ENCODE measurements at regions not wholly inside any gene's neighbourhood (a gene's known extent, or its start where the extent isn't known, plus 50 kb on each side); places are given as distances from the start of the nearest gene placed in this dataset.

GRCh38 chr3:176769547-176770190 is 427.6 kb downstream of the TBL1XR1 start:
- no peaks in the 10 kb centered on the region for H3K27me3 ChIP-seq (ENCODE audit: insufficient read depth, poor library complexity, severe bottlenecking)
- H3K4me3 ChIP-seq (replicated peaks; ENCODE audit: insufficient read depth, low read length) = no peak overlapping the region
- TF ChIP-seq POLR2AphosphoS5 (IDR thresholded peaks at IDR 0.05; ENCODE audit: low read depth) (no peak), REST (IDR thresholded peaks at IDR 0.05; ENCODE audit: insufficient replicate concordance, low read depth) (no peak), GABPA (IDR thresholded peaks at IDR 0.05; ENCODE audit: low read depth) (no peak), SPI1 (IDR thresholded peaks at IDR 0.05; ENCODE audit: borderline replicate concordance, low read depth) (no peak)
- TF ChIP-seq, protein P1, sequence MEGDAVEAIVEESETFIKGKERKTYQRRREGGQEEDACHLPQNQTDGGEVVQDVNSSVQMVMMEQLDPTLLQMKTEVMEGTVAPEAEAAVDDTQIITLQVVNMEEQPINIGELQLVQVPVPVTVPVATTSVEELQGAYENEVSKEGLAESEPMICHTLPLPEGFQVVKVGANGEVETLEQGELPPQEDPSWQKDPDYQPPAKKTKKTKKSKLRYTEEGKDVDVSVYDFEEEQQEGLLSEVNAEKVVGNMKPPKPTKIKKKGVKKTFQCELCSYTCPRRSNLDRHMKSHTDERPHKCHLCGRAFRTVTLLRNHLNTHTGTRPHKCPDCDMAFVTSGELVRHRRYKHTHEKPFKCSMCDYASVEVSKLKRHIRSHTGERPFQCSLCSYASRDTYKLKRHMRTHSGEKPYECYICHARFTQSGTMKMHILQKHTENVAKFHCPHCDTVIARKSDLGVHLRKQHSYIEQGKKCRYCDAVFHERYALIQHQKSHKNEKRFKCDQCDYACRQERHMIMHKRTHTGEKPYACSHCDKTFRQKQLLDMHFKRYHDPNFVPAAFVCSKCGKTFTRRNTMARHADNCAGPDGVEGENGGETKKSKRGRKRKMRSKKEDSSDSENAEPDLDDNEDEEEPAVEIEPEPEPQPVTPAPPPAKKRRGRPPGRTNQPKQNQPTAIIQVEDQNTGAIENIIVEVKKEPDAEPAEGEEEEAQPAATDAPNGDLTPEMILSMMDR (IDR thresholded peaks at IDR 0.05; ENCODE audit: insufficient read depth, low read length) = no peak
- no peak for DNase-seq (ENCODE audit: low read depth in 1 of 2, low spot score in 1 of 2)
- no peak overlapping the region for H3K27ac ChIP-seq (replicated peaks)

DNA sequence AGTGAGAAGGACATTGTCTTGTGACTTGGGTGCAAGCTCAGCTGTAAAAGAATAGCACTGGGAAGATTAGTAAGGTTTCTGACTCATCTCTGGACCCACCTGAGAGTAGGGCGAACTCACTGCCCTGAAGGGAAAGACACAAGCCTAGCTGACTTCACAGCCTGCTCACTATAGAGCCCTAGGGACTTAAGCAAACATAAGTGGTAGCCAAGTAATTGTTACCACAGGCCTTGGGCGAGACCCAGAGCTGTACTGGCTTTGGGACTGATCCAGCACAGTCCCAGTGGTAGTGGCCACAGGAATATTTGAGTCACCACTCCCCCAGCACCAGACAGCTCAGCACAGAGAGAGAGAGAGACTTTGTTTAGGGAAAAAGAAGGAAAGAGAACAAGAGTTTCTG is 429.9 kb downstream of the TBL1XR1 start:
- no peak overlapping the region for H3K27ac ChIP-seq (replicated peaks)
- DNase-seq (ENCODE audit: low read depth in 1 of 2, low spot score in 1 of 2) = no peak
- no peak for TF ChIP-seq REST (IDR thresholded peaks at IDR 0.05; ENCODE audit: insufficient replicate concordance, low read depth)
- TF ChIP-seq SPI1 (IDR thresholded peaks at IDR 0.05; ENCODE audit: borderline replicate concordance, low read depth) = no peak
- no peak for TF ChIP-seq GABPA (IDR thresholded peaks at IDR 0.05; ENCODE audit: low read depth)
- no peak for TF ChIP-seq POLR2AphosphoS5 (IDR thresholded peaks at IDR 0.05; ENCODE audit: low read depth)
- TF ChIP-seq, protein P1 (IDR thresholded peaks at IDR 0.05; ENCODE audit: insufficient read depth, low read length) = no peak
- H3K27me3 ChIP-seq (ENCODE audit: insufficient read depth, poor library complexity, severe bottlenecking) = no peaks in the 10 kb centered on the region
- H3K4me3 ChIP-seq (replicated peaks; ENCODE audit: insufficient read depth, low read length) = no peak overlapping the region

DNA sequence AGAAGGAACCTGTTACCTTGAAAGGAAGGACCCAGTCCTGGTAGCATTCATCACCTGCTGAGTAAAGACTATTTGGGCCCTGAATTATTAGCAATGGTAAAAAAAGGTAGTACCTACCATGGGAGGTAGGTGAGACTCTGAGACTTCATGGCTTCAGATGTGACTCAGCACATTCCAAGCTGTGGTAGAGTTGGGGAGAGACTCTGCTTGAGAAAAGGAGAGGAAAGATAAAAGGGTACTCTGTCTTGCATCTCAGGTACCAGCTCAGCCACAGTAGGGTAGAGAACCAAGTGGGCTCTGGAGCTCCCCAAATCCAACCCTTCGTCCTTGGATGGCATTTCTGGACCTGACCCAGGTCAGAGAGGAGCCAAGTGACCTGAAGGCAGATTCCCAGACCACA is 430.4 kb downstream of the TBL1XR1 start:
- TF ChIP-seq GABPA (IDR thresholded peaks at IDR 0.05; ENCODE audit: low read depth) (no peak), POLR2AphosphoS5 (IDR thresholded peaks at IDR 0.05; ENCODE audit: low read depth) (no peak), REST (IDR thresholded peaks at IDR 0.05; ENCODE audit: insufficient replicate concordance, low read depth) (no peak), SPI1 (IDR thresholded peaks at IDR 0.05; ENCODE audit: borderline replicate concordance, low read depth) (no peak)
- TF ChIP-seq, protein P1 (IDR thresholded peaks at IDR 0.05; ENCODE audit: insufficient read depth, low read length) = no peak
- H3K27ac ChIP-seq (replicated peaks) = no peak overlapping the region

More for the DNA sequence above, 430.4 kb downstream of the TBL1XR1 start:
- H3K27me3 ChIP-seq (ENCODE audit: insufficient read depth, poor library complexity, severe bottlenecking) = no peaks in the 10 kb centered on the region
- no peak for DNase-seq (ENCODE audit: low read depth in 1 of 2, low spot score in 1 of 2)
- no peak overlapping the region for H3K4me3 ChIP-seq (replicated peaks; ENCODE audit: insufficient read depth, low read length)
